ENCODE measurements at regions not wholly inside any gene's neighbourhood (a gene's known extent, or its start where the extent isn't known, plus 50 kb on each side); places are given as distances from the start of the nearest gene placed in this dataset.

DNA sequence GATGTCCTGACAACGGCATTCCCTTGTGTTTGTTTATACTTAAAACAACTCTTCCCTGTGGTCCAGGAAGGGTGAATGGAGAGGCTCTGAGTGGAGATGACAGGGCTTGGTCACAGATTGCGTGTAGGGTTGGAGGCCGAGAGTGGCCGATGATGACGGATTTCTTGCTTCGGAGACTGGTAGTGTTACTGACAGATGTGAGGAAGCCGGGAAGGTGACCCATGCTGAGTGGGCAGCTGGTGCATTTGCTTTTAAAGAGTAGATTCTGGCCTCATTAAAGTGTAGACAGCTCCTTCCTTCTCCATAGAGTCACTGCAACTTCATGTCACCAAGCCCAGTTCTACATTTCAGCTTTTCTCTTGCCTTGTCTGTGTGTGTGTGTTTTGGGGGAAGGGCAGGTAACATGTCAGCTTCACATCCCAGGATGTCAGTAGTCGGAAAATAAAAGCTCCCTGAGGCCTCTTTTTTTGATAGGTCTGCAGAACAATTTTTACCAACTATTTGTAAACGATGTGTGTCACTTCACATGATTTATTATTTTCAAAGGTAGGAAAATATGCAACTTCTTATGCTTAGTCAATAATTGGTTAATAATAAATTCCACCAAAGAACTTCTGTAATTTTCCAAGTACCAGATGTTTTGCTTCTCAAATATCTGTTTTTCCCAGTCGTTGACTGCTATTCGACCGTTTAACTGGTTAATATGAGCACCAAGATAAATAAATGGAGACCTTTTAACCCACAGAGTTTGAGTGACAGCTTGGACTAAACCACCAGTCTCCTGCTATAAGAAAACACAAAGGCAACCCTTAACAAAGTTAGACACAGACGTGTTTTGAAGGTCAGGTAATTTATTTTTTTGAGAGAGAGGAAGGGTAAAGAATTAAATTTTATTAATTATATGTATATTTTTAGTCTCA, 436.9 kb downstream of the SLC4A3 start:
- TF ChIP-seq ZFP37 (tag by site-specific recombination; IDR thresholded peaks at IDR 0.05): no peak
- TF ChIP-seq ZFP69B (tag by site-specific recombination; IDR thresholded peaks at IDR 0.05): no peak
- TF ChIP-seq HOXD13 (CRISPR knock-in tag; IDR thresholded peaks at IDR 0.05; ENCODE audit: borderline replicate concordance): no peak
- TF ChIP-seq, protein P1, sequence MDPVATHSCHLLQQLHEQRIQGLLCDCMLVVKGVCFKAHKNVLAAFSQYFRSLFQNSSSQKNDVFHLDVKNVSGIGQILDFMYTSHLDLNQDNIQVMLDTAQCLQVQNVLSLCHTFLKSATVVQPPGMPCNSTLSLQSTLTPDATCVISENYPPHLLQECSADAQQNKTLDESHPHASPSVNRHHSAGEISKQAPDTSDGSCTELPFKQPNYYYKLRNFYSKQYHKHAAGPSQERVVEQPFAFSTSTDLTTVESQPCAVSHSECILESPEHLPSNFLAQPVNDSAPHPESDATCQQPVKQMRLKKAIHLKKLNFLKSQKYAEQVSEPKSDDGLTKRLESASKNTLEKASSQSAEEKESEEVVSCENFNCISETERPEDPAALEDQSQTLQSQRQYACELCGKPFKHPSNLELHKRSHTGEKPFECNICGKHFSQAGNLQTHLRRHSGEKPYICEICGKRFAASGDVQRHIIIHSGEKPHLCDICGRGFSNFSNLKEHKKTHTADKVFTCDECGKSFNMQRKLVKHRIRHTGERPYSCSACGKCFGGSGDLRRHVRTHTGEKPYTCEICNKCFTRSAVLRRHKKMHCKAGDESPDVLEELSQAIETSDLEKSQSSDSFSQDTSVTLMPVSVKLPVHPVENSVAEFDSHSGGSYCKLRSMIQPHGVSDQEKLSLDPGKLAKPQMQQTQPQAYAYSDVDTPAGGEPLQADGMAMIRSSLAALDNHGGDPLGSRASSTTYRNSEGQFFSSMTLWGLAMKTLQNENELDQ (tag by site-specific recombination; IDR thresholded peaks at IDR 0.05; ENCODE audit: low read depth): no peak
- no peak for TF ChIP-seq ZNF274 (IDR thresholded peaks at IDR 0.05; ENCODE audit: low read length)
- TF ChIP-seq ZNF274 (tag by site-specific recombination; IDR thresholded peaks at IDR 0.05; ENCODE audit: borderline replicate concordance): no peak
- no peak for TF ChIP-seq ZNF623 (tag by site-specific recombination; IDR thresholded peaks at IDR 0.05)
- no peak for TF ChIP-seq ZNF132 (tag by site-specific recombination; IDR thresholded peaks at IDR 0.05; ENCODE audit: borderline replicate concordance)
- Histone ChIP-seq H3K27ac (ENCODE audit: extremely low read depth, low read depth, low read length) (no peak overlapping the region), H3K9me3 (ENCODE audit: control insufficient read depth, insufficient read depth, low read depth, low read length) (no peaks in the 10 kb centered on the region), H3K36me3 (ENCODE audit: control insufficient read depth in 2 of 2, insufficient read depth in 1 of 2, low read length in 2 of 2) (no peaks in the 10 kb centered on the region), H3K4me3 (ENCODE audit: low read depth, low read length) (no peak overlapping the region), H3K4me1 (ENCODE audit: control insufficient read depth, insufficient read depth, low read length) (no peaks in the 10 kb centered on the region)
- POLR2A ChIA-PET: no interaction called here
- CTCF ChIA-PET: interaction anchor here (0.9 kb wide), 1 partner anchor 10 kb away, joined by 3 read pairs; no protein-coding TSS in a partner anchor

DNA sequence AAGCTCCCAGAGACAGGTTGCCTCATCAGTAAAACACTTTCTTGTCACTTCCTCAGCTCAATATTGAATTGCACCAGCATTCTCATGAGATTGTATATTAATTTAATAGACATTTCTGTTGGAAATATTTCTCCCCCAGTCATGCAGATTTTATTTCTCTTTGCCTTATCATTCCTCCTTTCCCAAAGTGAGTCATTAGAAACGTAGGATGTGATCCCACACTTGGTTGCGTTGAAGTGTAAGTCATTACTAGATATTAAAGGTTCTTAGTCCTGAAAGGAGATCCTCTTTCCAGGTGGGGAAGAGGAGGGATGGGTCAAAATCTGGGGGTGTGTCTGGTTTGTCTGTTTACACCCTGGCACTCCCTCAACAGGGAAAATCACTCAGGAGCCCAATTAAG, 438.2 kb downstream of the SLC4A3 start:
- no peak overlapping the region for H3K4me3 ChIP-seq (ENCODE audit: low read depth, low read length)
- ChIA-PET POLR2A (no interaction called here), CTCF (interaction anchor here (0.6 kb wide), 1 partner anchor 241 kb away, joined by 3 read pairs; no protein-coding TSS in a partner anchor)
- no peaks in the 10 kb centered on the region for H3K36me3 ChIP-seq (ENCODE audit: control insufficient read depth in 2 of 2, insufficient read depth in 1 of 2, low read length in 2 of 2)
- no peaks in the 10 kb centered on the region for H3K4me1 ChIP-seq (ENCODE audit: control insufficient read depth, insufficient read depth, low read length)
- no peak for TF ChIP-seq ZNF214 (tag by site-specific recombination; IDR thresholded peaks at IDR 0.05; ENCODE audit: borderline replicate concordance)
- no peak for TF ChIP-seq ZNF530 (tag by site-specific recombination; IDR thresholded peaks at IDR 0.05; ENCODE audit: low read depth)
- no peak for TF ChIP-seq ZNF830 (tag by site-specific recombination; IDR thresholded peaks at IDR 0.05; ENCODE audit: low read depth)
- TF ChIP-seq ZNF157 (tag by site-specific recombination; IDR thresholded peaks at IDR 0.05): no peak
- no peak for TF ChIP-seq PRDM1 (tag by site-specific recombination; IDR thresholded peaks at IDR 0.05)
- no peak for TF ChIP-seq GFI1B (tag by site-specific recombination; IDR thresholded peaks at IDR 0.05)
- TF ChIP-seq, protein P2, sequence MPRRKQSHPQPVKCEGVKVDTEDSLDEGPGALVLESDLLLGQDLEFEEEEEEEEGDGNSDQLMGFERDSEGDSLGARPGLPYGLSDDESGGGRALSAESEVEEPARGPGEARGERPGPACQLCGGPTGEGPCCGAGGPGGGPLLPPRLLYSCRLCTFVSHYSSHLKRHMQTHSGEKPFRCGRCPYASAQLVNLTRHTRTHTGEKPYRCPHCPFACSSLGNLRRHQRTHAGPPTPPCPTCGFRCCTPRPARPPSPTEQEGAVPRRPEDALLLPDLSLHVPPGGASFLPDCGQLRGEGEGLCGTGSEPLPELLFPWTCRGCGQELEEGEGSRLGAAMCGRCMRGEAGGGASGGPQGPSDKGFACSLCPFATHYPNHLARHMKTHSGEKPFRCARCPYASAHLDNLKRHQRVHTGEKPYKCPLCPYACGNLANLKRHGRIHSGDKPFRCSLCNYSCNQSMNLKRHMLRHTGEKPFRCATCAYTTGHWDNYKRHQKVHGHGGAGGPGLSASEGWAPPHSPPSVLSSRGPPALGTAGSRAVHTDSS (tag by site-specific recombination; IDR thresholded peaks at IDR 0.05): no peak
- no peak for TF ChIP-seq ZNF138 (tag by site-specific recombination; IDR thresholded peaks at IDR 0.05; ENCODE audit: borderline replicate concordance)
- TF ChIP-seq ZNF777 (tag by site-specific recombination; IDR thresholded peaks at IDR 0.05; ENCODE audit: borderline replicate concordance): no peak
- no peak for TF ChIP-seq ZNF473 (tag by site-specific recombination; IDR thresholded peaks at IDR 0.05)
- no peak for TF ChIP-seq OVOL3 (tag by site-specific recombination; IDR thresholded peaks at IDR 0.05)
- TF ChIP-seq ZSCAN30 (tag by site-specific recombination; IDR thresholded peaks at IDR 0.05): no peak
- no peak for TF ChIP-seq ZNF791 (tag by site-specific recombination; IDR thresholded peaks at IDR 0.05)
- no peak for TF ChIP-seq ZNF354C (tag by site-specific recombination; IDR thresholded peaks at IDR 0.05; ENCODE audit: borderline replicate concordance, low read depth)
- no peak for TF ChIP-seq TRIM28 (IDR thresholded peaks at IDR 0.05; ENCODE audit: borderline replicate concordance, low read length)
- TF ChIP-seq ZNF221 (tag by site-specific recombination; IDR thresholded peaks at IDR 0.05; ENCODE audit: borderline replicate concordance): no peak
- no peak for TF ChIP-seq ZNF560 (tag by site-specific recombination; IDR thresholded peaks at IDR 0.05; ENCODE audit: borderline replicate concordance)
- TF ChIP-seq, protein P3, sequence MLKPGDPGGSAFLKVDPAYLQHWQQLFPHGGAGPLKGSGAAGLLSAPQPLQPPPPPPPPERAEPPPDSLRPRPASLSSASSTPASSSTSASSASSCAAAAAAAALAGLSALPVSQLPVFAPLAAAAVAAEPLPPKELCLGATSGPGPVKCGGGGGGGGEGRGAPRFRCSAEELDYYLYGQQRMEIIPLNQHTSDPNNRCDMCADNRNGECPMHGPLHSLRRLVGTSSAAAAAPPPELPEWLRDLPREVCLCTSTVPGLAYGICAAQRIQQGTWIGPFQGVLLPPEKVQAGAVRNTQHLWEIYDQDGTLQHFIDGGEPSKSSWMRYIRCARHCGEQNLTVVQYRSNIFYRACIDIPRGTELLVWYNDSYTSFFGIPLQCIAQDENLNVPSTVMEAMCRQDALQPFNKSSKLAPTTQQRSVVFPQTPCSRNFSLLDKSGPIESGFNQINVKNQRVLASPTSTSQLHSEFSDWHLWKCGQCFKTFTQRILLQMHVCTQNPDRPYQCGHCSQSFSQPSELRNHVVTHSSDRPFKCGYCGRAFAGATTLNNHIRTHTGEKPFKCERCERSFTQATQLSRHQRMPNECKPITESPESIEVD (tag by site-specific recombination; IDR thresholded peaks at IDR 0.05): no peak
- TF ChIP-seq ZNF223 (tag by site-specific recombination; IDR thresholded peaks at IDR 0.05): no peak
- H3K9me3 ChIP-seq (ENCODE audit: control insufficient read depth, insufficient read depth, low read depth, low read length): no peaks in the 10 kb centered on the region
- H3K27ac ChIP-seq (ENCODE audit: extremely low read depth, low read depth, low read length): no peak overlapping the region
